ENCODE measurements at regions not wholly inside any gene's neighbourhood (a gene's known extent, or its start where the extent isn't known, plus 50 kb on each side); places are given as distances from the start of the nearest gene placed in this dataset.

DNA sequence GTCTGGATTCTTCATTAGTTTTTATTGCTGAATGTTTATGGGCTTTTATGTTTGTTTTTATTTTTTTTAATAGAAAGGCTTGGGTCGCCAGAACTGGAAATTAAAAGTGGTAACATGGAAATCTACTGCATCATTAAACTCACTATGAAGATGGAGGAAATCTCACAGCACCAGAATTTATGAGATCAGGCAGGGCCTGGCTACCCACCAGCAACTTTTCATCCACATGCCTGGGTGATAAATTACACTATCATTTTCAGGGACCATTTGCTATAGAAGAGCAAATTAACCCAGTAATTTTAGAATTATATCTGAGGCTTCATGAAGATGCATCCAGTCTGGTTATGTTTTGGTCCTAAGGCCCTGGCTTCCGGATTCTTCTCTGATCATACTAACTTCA, 57.8 kb upstream of the PLCB4 start:
- TF ChIP-seq CTCF (IDR thresholded peaks at IDR 0.05; ENCODE audit: low read depth, low read length) = no peak
- TF ChIP-seq POLR2A (IDR thresholded peaks at IDR 0.05; ENCODE audit: extremely low read depth, insufficient read length) = no peak
- TF ChIP-seq, protein P1, sequence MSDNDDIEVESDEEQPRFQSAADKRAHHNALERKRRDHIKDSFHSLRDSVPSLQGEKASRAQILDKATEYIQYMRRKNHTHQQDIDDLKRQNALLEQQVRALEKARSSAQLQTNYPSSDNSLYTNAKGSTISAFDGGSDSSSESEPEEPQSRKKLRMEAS (IDR thresholded peaks at IDR 0.05; ENCODE audit: low read depth, low read length) = no peak
